ENCODE measurements at regions not wholly inside any gene's neighbourhood (a gene's known extent, or its start where the extent isn't known, plus 50 kb on each side); places are given as distances from the start of the nearest gene placed in this dataset.

DNA sequence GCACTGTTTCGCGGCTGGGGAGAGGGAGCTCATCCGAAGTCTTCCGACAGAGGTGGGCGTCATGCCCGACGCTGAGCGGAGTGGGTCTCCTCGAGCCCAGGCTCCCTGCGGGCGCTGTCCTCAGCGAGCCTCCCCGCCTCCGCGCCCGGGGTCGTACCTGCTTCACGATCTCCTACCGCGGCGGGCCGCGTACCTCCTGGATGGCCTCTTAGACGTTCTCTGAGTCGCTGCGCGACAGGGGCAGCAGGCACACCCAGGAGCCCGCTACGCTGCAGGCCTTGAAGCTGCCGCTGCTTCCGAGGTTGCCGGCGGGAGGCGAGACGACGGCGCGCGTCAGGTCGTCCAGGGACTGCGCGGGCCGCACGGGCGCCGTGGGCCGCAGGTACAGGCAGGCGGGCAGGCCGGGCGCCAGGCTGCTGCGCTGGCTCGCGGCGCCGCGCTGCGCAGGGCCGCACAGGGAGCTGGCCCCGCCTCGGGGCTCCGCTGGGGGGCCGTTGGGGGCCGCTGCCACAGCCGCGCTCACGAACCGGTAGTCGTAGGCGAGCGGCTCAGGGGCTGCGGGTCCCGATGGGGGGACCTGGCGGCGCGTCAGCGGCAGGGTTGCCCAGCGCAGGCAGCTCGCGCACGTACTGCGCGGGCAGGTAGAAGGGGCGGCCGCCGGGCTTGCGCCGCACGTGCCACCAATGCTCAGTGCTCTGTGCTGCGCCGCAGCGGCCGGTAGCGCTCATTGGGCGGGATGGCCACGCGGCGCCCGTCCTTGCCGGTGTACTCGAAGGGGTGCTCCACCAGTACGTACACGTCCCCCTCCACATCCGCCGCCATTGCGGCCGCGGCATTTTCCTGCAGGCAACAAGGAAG is 116.4 kb upstream of the SMURF2 start:
- no peak for TF ChIP-seq POLR2AphosphoS5 (IDR thresholded peaks at IDR 0.05; ENCODE audit: low read depth)
- TF ChIP-seq, protein P1, sequence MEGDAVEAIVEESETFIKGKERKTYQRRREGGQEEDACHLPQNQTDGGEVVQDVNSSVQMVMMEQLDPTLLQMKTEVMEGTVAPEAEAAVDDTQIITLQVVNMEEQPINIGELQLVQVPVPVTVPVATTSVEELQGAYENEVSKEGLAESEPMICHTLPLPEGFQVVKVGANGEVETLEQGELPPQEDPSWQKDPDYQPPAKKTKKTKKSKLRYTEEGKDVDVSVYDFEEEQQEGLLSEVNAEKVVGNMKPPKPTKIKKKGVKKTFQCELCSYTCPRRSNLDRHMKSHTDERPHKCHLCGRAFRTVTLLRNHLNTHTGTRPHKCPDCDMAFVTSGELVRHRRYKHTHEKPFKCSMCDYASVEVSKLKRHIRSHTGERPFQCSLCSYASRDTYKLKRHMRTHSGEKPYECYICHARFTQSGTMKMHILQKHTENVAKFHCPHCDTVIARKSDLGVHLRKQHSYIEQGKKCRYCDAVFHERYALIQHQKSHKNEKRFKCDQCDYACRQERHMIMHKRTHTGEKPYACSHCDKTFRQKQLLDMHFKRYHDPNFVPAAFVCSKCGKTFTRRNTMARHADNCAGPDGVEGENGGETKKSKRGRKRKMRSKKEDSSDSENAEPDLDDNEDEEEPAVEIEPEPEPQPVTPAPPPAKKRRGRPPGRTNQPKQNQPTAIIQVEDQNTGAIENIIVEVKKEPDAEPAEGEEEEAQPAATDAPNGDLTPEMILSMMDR (conservative IDR thresholded peaks at IDR 0.05; ENCODE audit: low read depth in 2 of 2): no peak
- TF ChIP-seq, protein P2, sequence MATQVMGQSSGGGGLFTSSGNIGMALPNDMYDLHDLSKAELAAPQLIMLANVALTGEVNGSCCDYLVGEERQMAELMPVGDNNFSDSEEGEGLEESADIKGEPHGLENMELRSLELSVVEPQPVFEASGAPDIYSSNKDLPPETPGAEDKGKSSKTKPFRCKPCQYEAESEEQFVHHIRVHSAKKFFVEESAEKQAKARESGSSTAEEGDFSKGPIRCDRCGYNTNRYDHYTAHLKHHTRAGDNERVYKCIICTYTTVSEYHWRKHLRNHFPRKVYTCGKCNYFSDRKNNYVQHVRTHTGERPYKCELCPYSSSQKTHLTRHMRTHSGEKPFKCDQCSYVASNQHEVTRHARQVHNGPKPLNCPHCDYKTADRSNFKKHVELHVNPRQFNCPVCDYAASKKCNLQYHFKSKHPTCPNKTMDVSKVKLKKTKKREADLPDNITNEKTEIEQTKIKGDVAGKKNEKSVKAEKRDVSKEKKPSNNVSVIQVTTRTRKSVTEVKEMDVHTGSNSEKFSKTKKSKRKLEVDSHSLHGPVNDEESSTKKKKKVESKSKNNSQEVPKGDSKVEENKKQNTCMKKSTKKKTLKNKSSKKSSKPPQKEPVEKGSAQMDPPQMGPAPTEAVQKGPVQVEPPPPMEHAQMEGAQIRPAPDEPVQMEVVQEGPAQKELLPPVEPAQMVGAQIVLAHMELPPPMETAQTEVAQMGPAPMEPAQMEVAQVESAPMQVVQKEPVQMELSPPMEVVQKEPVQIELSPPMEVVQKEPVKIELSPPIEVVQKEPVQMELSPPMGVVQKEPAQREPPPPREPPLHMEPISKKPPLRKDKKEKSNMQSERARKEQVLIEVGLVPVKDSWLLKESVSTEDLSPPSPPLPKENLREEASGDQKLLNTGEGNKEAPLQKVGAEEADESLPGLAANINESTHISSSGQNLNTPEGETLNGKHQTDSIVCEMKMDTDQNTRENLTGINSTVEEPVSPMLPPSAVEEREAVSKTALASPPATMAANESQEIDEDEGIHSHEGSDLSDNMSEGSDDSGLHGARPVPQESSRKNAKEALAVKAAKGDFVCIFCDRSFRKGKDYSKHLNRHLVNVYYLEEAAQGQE (IDR thresholded peaks at IDR 0.05; ENCODE audit: unreplicated experiment): no peak
- TF ChIP-seq EZH2phosphoT487 (IDR thresholded peaks at IDR 0.05; ENCODE audit: unreplicated experiment): no peak
- no peak for TF ChIP-seq STAT1 (IDR thresholded peaks at IDR 0.05; ENCODE audit: unreplicated experiment)
- TF ChIP-seq CREB1 (CRISPR knock-in tag; IDR thresholded peaks at IDR 0.05; ENCODE audit: low read depth): peak; percentile 38; the same call in 1 of the 2 replicates
- TF ChIP-seq ZNF114 (CRISPR knock-in tag; IDR thresholded peaks at IDR 0.05): no peak
- TF ChIP-seq EZH2 (IDR thresholded peaks at IDR 0.05; ENCODE audit: low read depth, unreplicated experiment): peak; percentile 71
- TF ChIP-seq, protein P3, sequence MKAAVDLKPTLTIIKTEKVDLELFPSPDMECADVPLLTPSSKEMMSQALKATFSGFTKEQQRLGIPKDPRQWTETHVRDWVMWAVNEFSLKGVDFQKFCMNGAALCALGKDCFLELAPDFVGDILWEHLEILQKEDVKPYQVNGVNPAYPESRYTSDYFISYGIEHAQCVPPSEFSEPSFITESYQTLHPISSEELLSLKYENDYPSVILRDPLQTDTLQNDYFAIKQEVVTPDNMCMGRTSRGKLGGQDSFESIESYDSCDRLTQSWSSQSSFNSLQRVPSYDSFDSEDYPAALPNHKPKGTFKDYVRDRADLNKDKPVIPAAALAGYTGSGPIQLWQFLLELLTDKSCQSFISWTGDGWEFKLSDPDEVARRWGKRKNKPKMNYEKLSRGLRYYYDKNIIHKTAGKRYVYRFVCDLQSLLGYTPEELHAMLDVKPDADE (IDR thresholded peaks at IDR 0.05): no peak

Data from GM23338 (cell line).